HG03432 (cell line): ENCODE measurements at regions not wholly inside any gene's neighbourhood (a gene's known extent, or its start where the extent isn't known, plus 50 kb on each side); places are given as distances from the start of the nearest gene placed in this dataset.
"Not testable (repeated sequence)": the region's sequence is repeated elsewhere in the genome, so short reads cannot be mapped to it uniquely, and the experiment has no call there.

Source experiments
- ATAC-seq: cut with Tn5 transposase; IDR thresholded peaks from one replicate; pipeline ENCODE4 v1.9.1; 2021; ENCODE audit warnings: mild to moderate bottlenecking, moderate library complexity; ENCODE audit not compliant: unreplicated experiment

DNA sequence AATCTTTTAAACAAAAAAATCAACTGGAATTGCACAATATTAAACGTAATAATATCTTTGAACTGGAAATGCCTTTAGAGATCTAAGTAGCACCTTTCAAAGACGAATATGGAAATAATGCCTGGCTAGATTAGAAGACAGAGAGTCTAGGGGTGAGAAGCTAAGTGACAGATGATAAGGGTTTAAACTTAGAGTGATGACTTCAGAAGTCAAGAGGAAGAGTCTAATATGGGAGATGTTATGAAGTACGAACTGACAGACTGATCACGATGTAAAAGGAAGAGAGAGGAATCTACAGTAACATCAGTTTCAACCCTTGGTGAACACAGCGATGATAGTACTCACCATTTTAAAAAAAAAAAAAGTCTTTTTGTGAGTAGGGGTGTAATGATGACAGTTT, 57.9 kb downstream of the HINT1 start:
- ATAC-seq: no peak

DNA sequence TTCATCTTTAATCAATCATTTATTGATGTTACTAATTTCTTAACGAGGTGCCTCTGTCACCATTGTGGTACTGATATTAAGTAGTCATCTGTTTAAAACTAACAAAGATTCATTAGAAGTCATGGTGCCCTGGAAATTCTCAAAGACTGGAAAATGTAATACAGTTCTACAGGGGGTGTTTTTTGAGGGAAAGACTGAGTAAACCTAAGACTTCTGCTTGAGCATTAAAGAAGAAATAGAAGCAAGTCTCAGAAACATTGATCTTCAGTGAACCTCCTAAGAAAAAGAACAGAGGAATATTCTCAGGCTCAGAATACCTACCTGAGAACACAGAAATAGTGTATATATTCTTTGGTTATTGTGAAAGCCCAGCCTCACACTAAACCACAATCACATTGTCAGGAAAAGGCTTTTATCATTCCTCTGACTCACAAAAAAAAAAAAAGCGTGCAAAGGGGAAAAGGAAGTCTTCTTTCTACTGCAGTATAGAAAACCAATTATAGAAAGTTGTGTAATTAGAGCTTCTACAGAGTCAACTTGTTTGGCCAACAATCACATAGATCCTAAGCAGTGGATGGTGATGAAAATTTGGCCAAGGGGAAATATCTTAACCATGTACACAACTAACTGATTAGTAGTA, 60.8 kb downstream of the HINT1 start:
- ATAC-seq: no peak

- no peak for ATAC-seq
These were observed 68.0 kb downstream of the HINT1 start for GRCh38 chr5:131096774-131097710.

DNA sequence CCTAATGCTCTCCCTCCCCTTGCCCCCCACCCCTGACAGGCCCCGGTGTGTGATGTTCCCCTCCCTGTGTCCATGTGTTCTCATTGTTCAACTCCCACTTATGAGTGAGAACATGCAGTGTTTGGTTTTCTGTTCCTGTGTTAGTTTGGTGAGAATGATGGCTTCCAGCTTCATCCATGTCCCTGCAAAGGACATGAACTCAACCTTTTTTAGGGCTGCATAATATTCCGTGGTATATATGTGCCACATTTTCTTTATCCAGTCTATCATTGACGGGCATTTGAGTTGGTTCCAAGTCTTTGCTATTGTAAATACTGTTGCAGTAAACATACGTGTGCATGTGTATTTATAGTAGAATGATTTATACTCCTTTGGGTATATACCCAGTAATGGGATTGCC, 69.5 kb downstream of the HINT1 start:
- ATAC-seq: not testable (repeated sequence)

DNA sequence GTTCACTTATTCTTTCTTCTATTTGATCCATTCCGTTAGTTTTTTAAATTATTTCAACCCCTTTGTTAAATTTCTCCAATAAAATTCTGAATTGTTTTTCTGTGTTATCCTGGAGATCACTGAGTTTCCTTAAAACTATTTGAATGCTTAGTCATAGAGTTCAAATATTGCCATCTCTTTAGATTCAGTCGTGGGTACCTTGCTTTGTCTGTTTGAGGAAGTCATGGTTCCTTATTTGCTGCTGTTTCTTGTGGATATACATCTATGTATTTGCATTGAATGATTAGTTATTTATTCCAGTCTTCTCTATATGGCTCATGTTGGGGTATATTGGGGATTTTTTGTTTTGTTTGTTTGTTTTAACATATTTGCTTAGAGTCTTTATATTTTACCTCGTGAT, 80.6 kb downstream of the HINT1 start:
- no peak for ATAC-seq

DNA sequence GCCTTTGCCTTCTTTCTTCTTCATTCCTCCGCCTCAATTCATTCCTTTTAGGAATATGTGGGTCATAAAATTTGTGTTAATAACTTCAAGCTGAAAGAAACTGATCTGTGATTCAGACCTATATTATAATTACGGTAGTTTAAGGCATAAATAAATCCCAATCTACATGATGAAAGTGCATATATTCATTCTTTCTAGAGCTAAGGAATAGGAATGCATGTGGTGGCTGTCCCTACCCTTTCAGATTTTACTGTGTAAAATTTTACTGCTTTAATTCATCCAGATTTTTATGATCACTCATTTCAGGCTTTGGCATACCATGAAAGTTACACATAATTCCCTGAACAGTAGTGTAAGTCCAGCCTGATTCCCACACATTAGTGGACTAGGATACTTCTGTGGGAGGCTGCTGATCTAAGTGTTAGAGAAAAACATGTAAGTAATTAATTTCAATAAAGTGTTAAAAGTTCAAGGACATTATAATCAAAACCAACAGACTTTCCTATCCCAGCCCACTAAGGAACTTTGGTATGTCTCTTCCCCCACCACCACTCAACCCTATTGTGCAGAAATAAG, 83.1 kb downstream of the HINT1 start:
- ATAC-seq: no peak

DNA sequence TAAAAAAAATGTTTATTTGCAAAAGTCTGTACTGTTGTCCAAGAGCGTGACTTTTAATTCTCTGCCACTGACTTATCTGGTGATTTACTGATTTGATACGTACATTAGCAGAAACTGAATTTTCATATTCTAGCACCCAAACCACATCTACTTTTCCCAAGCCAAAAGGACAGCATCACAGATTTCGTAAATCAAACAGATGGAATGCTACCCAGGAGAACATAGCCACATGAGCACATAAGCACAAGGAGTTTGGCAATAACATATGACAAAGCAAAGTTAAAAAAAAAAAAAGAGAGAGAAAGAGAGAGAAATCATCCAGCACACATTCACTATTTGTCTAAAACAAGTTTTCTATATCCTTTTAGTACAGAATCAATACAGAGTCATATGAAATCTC, 83.7 kb downstream of the HINT1 start:
- ATAC-seq: no peak

DNA sequence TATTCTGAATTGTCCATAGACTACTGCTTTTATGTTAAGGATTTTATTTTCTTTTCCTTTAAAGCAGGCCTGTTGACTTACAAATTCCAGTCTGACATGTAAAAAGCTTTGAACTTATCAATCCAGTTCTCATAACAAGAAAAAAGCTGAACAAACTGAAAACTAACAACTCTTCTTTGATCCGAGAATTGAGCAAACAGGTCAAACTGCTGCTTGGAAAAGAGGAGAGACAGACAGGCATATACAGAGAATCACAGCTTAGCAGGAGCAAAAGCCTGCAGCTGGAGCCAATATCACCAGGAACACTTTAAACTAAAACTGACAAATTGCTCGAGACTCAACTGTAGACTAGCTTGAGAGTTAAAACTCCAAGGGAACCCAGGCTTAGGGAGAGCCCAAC, 85.8 kb downstream of the HINT1 start:
- ATAC-seq: no peak

GRCh38 chr5:131068893-131069643, 96.0 kb downstream of the HINT1 start:
- ATAC-seq: peak; percentile 95

GRCh38 chr5:131068076-131068475, 97.0 kb downstream of the HINT1 start:
- no peak for ATAC-seq

- ATAC-seq: no peak
These were observed 97.4 kb downstream of the HINT1 start for GRCh38 chr5:131067636-131068035.

DNA sequence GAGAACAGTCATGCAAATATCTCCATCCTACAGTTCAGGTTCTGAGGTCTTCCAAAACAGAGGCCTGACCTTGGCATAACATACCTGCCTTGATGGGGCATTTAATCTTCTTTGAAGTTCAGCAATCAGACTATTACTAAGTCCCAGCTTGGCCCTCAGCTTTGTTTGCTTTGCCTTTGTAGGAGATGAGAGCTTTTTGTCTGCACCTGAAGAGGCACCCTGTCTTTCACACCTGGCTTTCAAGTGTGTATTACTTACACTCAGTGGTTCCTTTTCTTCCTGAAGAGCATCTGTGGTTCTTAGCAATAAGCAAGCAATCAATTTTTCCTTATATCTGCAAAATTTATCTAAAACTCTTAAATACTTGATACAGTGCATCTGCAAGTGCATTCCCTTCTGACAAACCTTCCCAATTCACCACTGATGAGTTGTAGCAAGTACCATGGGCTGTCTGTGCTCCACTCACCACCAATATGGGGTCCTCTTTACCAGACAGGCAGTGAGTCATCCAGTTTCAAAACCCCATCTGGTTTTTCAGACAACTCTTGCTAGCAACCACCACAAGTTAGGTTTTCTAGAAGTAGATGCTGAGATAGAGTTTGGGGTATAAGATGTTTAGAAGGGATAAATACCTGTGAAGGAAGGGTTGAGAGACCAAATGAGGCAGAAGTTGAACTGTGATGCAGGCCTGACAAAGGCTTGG, 100.2 kb downstream of the HINT1 start:
- no peak for ATAC-seq

GRCh38 chr5:131042021-131042789, 122.9 kb downstream of the HINT1 start:
- ATAC-seq: no peak

DNA sequence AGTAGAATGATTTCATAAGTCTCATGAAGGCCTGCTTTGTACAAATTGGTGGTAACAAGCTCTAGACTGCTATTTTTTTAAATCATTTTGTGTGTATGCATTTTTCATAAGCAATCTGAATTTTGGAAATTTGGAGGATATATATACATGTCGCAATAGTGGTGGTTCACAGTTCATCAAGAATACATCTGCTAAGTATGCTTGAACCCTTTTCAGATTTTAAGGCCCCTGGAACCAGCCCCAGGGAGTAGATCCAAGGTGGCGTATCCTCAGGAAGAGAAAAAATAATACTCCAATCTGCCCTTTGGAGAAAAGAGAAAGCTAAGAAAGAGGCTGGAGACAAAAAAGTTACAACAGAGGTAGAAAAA, 141.6 kb downstream of the HINT1 start:
- ATAC-seq: no peak

- no peak for ATAC-seq
These were observed 142.1 kb downstream of the HINT1 start for GRCh38 chr5:131022811-131023497.

DNA sequence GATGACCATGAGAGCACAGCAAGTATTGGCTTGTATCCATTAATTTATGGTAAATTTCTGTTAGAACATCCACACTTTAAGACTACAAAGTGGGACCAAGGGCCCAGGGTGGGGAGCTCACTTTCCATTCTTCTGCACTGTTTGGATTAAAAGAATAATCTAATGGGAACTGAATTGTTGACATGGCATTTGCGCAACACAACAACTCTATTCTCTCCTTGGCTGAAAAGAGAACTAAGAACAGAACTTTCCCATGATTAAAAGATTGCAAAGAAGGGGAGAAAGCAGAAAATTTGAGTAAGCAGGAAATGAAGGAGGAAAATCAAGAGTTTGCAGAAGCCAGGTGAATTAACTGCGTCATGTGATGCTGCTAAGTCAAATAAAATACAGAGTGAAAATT, 143.4 kb downstream of the HINT1 start:
- no peak for ATAC-seq

GRCh38 chr5:131019601-131020315, 145.3 kb downstream of the HINT1 start:
- ATAC-seq: peak; percentile 44

- ATAC-seq: no peak
These were observed 145.9 kb downstream of the HINT1 start for GRCh38 chr5:131019111-131019510.

DNA sequence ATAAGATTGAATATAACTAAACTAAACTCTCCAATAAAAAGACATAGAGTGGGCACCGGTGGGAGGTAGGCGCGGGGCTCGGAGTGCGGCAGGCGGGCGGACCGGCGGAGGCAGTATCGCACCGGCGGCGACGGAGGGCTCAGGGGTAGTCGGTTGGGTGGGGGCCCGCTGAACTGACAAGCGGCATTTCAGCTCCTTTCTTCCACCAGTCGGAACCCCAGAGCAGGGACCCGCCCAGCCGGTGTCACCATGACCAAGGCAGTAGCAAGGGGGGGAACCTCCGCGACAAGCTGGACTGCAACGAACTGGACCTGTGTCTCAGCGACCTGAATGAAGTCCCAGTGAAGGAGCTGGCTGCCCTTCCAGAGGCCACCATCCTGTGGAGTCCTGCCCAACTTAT, 156.7 kb downstream of the HINT1 start:
- ATAC-seq: no peak
